IPS-18a (cell line): ENCODE measurements at regions not wholly inside any gene's neighbourhood (a gene's known extent, or its start where the extent isn't known, plus 50 kb on each side); places are given as distances from the start of the nearest gene placed in this dataset.

Source experiments
- H3K27ac ChIP-seq: one replicate; pipeline ENCODE4 v1.5.1; 2013; ENCODE audit warnings: low read length
- H3K27me3 ChIP-seq: one replicate; pipeline ENCODE4 v1.6.1; 2013; ENCODE audit warnings: mild to moderate bottlenecking, low read length; ENCODE audit not compliant: control insufficient read depth, insufficient read depth
- H3K36me3 ChIP-seq: one replicate; pipeline ENCODE4 v1.6.1; 2013; ENCODE audit warnings: low read depth, low read length; ENCODE audit not compliant: control insufficient read depth
- H3K4me1 ChIP-seq: one replicate; pipeline ENCODE4 v1.6.1; 2013; ENCODE audit warnings: low read depth, low read length; ENCODE audit not compliant: control insufficient read depth
- H3K4me3 ChIP-seq: one replicate; pipeline ENCODE4 v1.5.1; 2013; ENCODE audit warnings: low read length
- H3K9ac ChIP-seq: one replicate; pipeline ENCODE4 v1.6.1; 2013; ENCODE audit warnings: mild to moderate bottlenecking, low read length, moderate library complexity
- H3K9me3 ChIP-seq: one replicate; pipeline ENCODE4 v1.6.1; 2013; ENCODE audit warnings: low read depth, low read length; ENCODE audit not compliant: control insufficient read depth

DNA sequence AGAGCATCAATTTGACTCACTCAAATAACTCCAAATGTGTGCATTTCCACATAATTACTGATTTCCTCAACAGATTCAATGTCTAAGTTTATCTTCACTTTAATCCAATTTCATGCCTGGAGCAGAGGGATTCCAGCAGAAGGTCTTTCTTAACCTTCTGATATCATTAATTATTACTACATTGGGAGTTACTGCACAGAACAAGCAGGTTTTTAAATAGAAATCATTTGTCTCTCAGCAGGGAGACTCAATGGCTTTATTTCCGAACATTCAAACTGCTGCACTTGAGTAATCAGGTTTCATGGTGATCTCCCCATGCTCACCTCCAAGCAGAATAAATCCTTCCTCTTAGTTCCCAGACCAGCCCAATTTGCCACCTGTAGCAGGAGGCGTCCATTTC lies 264.8 kb upstream of the IGF1R start:
- Histone ChIP-seq H3K9ac (no peak overlapping the region), H3K4me1 (no peaks in the 10 kb centered on the region), H3K4me3 (no peak overlapping the region), H3K36me3 (no peaks in the 10 kb centered on the region), H3K9me3 (no peaks in the 10 kb centered on the region), H3K27ac (no peak overlapping the region), H3K27me3 (no peaks in the 10 kb centered on the region)

DNA sequence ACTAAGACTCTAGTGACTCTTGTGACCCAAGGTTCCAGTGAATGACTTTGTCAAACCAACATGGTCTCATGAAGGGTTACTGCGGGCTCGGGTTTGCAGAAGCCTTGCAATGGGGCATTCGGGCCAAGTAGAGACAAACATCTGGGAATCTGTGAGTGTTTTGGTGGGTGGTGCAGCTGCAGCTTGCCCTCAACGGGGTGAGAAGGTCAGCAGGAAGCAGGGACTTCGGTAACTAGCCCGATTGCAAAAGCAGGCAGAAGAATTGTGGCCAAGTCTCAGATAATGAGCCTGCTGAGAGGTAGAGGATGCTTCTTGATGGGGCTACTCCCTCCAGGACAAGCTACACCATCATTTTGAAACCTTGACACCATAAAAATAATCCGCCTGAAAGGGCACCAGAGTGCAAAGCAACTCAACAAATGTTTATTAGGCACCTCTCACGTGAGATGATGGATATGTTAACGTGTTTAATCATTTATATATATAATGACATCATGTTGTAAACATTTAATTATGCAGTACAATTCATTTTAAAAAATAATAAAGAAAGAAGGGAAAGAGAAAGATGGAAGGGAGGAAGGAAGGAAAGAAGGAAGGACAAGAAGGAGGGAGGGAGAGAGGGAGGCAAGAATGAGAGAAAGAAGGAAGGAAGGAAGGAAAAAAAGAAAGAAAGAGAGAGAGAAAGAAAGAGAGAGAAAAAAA lies 263.9 kb upstream of the IGF1R start:
- Histone ChIP-seq H3K4me3 (no peak overlapping the region), H3K9ac (no peak overlapping the region), H3K27ac (no peak overlapping the region), H3K4me1 (no peaks in the 10 kb centered on the region), H3K27me3 (no peaks in the 10 kb centered on the region), H3K36me3 (no peaks in the 10 kb centered on the region), H3K9me3 (no peaks in the 10 kb centered on the region)

DNA sequence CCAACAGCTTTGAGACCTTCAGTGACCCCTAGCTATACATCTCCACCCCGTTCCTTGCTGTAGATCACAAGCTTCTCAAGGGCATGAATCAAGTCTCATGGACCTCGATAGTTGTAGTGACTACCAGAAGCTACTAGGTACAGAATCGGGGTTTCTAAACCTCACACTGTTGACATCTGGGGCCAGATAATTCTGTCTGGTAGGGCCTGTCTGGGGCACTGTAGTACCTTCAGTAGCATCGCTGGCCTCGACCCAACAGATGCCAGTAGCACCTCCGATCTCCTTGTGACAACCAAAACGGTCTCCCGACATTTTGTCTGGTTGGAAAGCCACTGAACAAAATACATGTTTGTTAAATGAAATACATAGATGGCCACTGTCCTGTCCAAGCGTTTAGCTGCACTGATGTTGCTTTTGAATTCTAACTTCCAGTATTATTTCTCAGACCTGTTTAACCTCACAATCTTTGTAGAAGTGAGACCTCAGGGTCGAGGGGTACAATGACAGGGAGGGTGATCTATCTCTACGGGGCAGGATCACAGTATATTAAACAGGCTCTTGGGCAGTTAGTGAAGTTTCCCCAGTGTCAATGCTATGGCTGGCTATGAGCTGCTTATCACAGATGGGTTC lies 262.5 kb upstream of the IGF1R start:
- H3K4me3 ChIP-seq = no peak overlapping the region
- no peaks in the 10 kb centered on the region for H3K36me3 ChIP-seq
- no peak overlapping the region for H3K27ac ChIP-seq
- no peaks in the 10 kb centered on the region for H3K9me3 ChIP-seq
- no peaks in the 10 kb centered on the region for H3K27me3 ChIP-seq
- H3K4me1 ChIP-seq = no peaks in the 10 kb centered on the region
- H3K9ac ChIP-seq = no peak overlapping the region

DNA sequence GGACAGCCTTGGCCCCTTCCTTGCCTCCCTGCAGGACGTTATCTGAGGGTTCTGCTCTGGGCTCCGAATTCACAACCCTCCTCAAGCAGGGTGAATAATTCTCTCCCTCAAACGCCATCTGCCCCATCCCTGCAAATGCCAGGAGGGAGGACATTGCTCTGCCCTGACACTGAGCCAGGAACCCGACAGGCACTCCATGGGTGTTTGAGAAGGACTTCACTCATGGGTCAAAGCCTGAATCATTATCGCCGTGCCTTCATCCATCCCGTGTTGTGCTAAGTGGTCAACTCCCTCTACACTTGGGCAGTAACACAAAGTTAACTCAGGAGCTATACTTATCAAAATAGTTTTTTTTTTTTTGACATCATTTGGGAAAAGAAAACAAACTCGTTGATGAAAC lies 261.8 kb upstream of the IGF1R start:
- Histone ChIP-seq H3K9ac (no peak overlapping the region), H3K4me3 (no peak overlapping the region), H3K36me3 (no peaks in the 10 kb centered on the region), H3K27me3 (no peaks in the 10 kb centered on the region), H3K27ac (no peak overlapping the region), H3K4me1 (no peaks in the 10 kb centered on the region), H3K9me3 (no peaks in the 10 kb centered on the region)

DNA sequence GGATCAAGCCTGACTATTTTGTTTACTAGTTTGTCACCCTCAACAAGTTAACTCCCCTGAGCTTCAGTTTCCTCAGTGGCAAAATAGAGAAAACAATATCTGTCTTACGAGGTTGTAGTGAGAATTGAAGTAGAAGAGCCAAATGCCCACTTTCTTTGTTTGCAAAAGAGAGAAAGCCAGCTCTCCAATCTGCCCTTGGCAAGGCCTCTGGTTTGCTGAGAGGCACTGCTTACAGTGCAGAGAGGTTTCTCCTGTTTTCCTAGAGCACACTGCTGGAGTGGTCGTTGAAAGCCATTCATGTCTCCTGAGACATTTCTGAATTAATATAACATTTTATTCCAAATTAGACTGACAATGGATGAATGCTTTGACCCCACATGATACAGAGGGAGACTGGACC lies 260.5 kb upstream of the IGF1R start:
- Histone ChIP-seq H3K4me1 (no peaks in the 10 kb centered on the region), H3K9me3 (no peaks in the 10 kb centered on the region), H3K27ac (no peak overlapping the region), H3K36me3 (no peaks in the 10 kb centered on the region), H3K9ac (no peak overlapping the region), H3K4me3 (no peak overlapping the region), H3K27me3 (no peaks in the 10 kb centered on the region)

DNA sequence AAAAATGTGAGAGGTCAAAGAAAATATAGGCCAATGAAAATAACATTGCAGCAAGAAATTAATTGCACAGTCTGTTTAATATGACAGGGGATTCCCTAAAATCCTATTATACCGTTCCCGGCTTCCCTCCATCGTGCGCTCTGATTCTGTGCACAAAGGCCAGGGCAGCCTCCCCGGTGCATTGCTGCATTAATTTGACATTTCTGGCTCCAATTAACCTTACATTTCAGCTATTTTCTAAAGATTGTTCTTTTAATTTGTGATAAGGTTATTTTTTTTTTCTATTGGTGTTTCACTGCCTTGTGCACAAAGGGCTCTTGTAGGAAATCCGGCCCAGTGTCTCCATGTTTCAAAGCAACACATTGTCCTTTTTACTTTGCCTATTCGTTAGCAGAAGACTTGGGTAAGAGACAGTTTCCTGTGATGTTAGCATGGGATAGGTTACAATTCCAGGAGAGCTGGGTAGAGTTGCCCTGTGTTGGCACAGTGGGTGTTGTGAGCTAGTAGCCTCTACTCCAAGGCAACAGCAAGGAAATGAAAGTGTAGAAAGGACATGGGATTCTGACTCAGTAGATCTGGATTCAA lies 257.3 kb upstream of the IGF1R start:
- Histone ChIP-seq H3K9me3 (no peaks in the 10 kb centered on the region), H3K27ac (no peak overlapping the region), H3K4me3 (no peak overlapping the region), H3K9ac (no peak overlapping the region), H3K27me3 (no peaks in the 10 kb centered on the region), H3K36me3 (no peaks in the 10 kb centered on the region), H3K4me1 (peaks cover 8% of the 10 kb centered on the region)

DNA sequence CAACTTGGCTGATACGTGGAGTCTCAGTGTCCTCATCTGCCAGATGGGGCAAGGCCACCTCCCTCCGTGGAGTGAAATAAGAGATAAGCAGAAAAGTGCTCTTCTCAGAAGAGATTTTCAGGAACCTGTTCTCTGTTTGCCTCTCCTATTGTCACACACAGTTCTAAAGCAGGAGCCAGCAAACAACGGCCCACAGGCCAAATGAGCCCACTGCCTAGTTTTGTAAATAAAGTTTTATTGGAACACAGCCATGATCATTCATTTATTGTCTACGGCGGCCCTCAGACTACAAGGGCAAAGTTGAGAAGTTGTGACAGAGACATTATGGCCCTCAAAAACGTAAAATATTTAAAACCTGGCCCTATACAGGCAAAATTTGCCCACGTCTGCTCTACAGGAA lies 256.8 kb upstream of the IGF1R start:
- Histone ChIP-seq H3K4me3 (no peak overlapping the region), H3K9ac (no peak overlapping the region), H3K36me3 (no peaks in the 10 kb centered on the region), H3K4me1 (peaks cover 8% of the 10 kb centered on the region), H3K9me3 (no peaks in the 10 kb centered on the region), H3K27me3 (no peaks in the 10 kb centered on the region), H3K27ac (no peak overlapping the region)

DNA sequence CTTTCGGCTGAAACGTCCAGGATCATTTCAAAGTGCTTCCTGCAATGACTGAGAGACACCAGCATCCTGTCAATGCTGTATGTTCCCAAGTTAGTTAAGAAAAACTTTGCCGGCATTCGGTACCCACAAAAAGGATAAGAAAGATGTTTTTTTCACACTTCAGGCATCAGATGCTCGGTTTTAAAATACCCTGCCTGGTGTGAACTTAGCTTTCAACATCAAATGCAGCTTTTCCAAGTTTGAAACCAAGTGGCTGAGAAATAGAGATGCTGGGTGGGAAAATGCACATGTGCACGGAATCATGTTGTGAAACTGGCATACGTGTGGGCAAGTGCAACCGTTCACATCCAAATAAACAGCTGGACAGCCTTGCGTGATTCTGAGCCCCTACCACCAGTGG lies 254.9 kb upstream of the IGF1R start:
- H3K36me3 ChIP-seq = no peaks in the 10 kb centered on the region

DNA sequence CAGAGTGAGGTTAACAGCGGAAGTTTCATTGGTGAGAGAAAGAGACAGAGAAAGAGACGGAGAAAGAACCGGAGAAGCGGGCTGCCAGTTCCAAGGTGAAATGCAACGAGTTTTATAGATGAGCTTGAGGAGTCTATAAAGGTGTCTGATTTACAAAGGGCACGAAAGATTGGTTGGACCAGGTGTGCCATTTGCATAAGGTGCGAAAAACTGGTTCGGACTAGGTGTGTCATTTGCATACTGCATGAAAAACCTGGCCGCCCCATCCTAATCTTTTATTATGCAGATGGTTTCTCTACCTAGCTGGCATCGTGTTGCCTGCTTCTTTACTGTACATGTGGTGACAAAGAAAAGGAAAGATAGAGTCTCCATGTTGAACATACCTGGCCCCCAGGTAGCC lies 253.8 kb upstream of the IGF1R start:
- Histone ChIP-seq H3K4me1 (peaks cover 11% of the 10 kb centered on the region), H3K9me3 (no peaks in the 10 kb centered on the region), H3K4me3 (no peak overlapping the region), H3K27ac (no peak overlapping the region), H3K27me3 (no peaks in the 10 kb centered on the region), H3K9ac (no peak overlapping the region), H3K36me3 (no peaks in the 10 kb centered on the region)

More for the DNA sequence above, 254.9 kb upstream of the IGF1R start:
- Histone ChIP-seq H3K4me1 (peaks cover 11% of the 10 kb centered on the region), H3K27ac (no peak overlapping the region), H3K9me3 (no peaks in the 10 kb centered on the region), H3K27me3 (no peaks in the 10 kb centered on the region), H3K4me3 (no peak overlapping the region), H3K9ac (no peak overlapping the region)

DNA sequence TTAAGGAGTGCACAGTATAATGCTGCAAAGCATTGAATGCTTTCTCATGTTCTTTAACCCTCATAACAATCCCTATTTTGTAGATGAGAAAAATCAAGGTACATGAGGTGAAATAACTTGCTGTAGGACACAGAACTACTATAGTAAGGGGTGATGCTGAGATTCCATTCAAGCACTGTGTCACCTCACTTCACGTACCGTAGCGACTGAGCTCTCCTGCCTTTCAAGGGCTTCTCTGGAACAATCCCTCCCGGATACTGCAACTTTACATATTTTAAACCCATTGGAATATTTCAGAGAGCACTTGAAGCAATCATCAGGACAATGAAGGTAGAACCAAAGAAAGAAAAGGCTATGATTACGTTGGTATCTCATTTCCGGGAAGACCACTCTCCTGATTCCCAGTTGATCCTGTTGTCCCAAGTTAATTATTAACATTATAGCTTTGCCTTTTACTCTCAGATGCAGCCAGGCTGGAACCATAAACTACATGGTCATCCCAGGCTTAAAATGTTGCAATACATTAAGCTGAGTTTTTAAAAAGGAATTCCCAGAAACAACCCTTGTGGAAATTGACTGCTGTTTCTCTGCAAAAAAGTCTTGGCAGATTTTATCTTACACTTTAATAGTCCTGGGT lies 252.2 kb upstream of the IGF1R start:
- no peaks in the 10 kb centered on the region for H3K9me3 ChIP-seq
- H3K27ac ChIP-seq = no peak overlapping the region
- H3K4me1 ChIP-seq = peaks cover 11% of the 10 kb centered on the region
- H3K27me3 ChIP-seq = no peaks in the 10 kb centered on the region
- H3K4me3 ChIP-seq = no peak overlapping the region
- H3K9ac ChIP-seq = no peak overlapping the region
- no peaks in the 10 kb centered on the region for H3K36me3 ChIP-seq

DNA sequence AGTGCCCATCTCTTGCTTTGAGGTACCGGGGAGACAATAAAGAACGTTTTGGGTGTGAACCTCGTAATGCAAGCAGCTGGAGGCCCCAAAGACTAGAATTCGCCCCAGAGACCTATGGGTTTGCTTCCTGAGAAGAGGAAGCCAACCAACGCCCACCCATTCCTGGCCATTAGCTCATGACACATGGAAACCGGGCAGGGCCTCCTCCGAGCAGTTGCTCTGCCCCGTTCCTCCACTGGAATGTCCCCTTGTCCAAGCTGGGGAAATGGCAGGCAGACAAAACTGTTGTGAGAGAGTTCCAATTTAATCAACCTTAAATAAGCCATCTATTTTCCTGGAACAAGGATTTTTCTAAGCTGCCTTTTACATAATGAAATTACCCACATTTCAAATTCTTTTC lies 250.9 kb upstream of the IGF1R start:
- H3K4me1 ChIP-seq = peaks cover 11% of the 10 kb centered on the region
- H3K27me3 ChIP-seq = no peaks in the 10 kb centered on the region
- no peaks in the 10 kb centered on the region for H3K9me3 ChIP-seq
- no peak overlapping the region for H3K27ac ChIP-seq
- H3K9ac ChIP-seq = no peak overlapping the region
- H3K36me3 ChIP-seq = no peaks in the 10 kb centered on the region
- no peak overlapping the region for H3K4me3 ChIP-seq
